Right ventricle myocardium inferior (tissue), 1 donor: ENCODE measurements at regions not wholly inside any gene's neighbourhood (a gene's known extent, or its start where the extent isn't known, plus 50 kb on each side); places are given as distances from the start of the nearest gene placed in this dataset.
"Not testable (repeated sequence)": the region's sequence is repeated elsewhere in the genome, so short reads cannot be mapped to it uniquely, and the experiment has no call there.

ENCODE experiments used
- ATAC-seq: fragments of 200-7000 bp; cut with Tn5 transposase; one replicate; pipeline ENCODE4 v1.9.1; 2020; ENCODE audit warnings: mild to moderate bottlenecking, moderate library complexity
- DNase-seq: peaks from one replicate; pipeline ENCODE4 v3.0.0; 2021; ENCODE audit errors: missing footprints
- intact Hi-C: fragments of 100-400 bp; cut with DNase I; formaldehyde crosslinking; loops from one replicate; pipeline ENCODE4 v1.11.0; 2022
- donor health status: DM: no; HTN: yes; CAD: no; lungs with severe emphysema.

- ATAC-seq (no peak), DNase-seq (no peak)
- intact Hi-C loops, result loop anchor here (10.0 kb wide), 2 partner anchors 53 to 1527 kb away; partner anchors contain the start of genes ABHD17B and C9orf85
These were observed 290.5 kb downstream of the ANXA1 start for GRCh38 chr9:73441890-73442818.

- intact Hi-C loops, result loop anchor here (5.0 to 10.0 kb wide), 3 partner anchors 50 to 1530 kb away; partner anchors contain the start of genes ABHD17B and C9orf85
- DNase-seq (no peak), ATAC-seq (no peak)
These were observed 293.2 kb downstream of the ANXA1 start for GRCh38 chr9:73444821-73445220.

GRCh38 chr9:73445384-73445783, 293.7 kb downstream of the ANXA1 start:
- intact Hi-C loops, result loop anchor here (5.0 to 10.0 kb wide), 3 partner anchors 49 to 1531 kb away; partner anchors contain the start of genes ABHD17B and C9orf85
- ATAC-seq, result peak; percentile 73
- DNase-seq, result not testable (repeated sequence)

DNA sequence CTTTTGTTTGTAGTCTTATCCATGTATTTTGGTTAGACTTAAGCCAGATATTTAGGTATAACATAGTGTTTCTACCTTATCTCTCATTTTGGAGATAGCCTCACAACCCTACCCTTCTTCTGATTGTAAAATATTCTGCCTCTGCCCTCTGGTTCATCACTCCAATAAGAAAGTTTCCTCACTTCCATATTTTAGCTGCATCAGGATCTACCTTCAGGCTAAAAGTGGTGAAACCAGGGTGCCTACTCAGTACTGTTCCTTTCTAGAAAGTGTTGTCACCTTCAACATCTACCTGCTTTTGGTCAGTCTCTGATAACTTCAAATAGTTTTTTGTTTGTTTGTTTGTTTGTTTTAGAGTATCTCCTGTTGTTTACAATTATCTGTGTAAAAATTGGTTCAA, 294.6 kb downstream of the ANXA1 start:
- DNase-seq, result no peak
- intact Hi-C loops, result loop anchor here (5.0 to 10.0 kb wide), 3 partner anchors 48 to 1532 kb away; partner anchors contain the start of genes ABHD17B and C9orf85
- no peak for ATAC-seq

DNA sequence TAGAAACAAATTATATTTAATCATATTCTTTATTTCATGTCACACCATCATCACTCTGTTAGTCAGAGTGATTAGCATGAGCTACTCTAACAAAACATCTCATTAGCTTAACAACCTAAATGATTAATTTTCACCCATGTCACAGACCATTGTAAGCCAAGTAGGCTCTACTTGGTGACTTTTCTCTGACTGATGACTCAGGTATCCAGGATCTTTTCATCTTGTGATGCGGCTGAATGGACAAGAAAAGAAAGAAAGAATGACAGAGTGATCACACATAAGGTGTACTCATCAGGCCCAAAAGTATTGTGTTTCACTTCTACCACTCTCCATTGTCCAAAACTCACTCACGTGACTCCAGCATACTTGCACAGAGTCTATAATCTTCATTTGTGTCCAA, 299.3 kb downstream of the ANXA1 start:
- ATAC-seq, result no peak
- intact Hi-C loops, result no loop called here

DNA sequence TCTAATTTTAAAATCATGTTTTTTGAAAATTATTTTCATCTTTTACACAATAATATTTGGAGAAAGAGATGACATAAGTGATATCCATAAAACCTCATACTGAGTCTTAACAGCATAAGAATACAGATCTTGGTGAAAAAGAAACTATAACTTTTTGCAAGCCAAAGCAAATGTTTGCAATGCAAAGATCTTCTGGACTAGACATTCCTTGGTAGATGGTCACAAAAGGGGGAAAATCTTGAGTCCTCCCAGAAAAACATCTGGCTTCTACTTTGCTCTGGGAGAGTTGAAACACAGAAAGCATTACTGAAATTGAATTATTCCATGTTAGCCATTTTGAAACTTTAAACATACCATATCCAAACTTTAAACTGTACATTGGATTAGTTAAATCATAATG, 308.2 kb downstream of the ANXA1 start:
- DNase-seq (no peak), ATAC-seq (no peak)
- intact Hi-C loops, result no loop called here

More for the DNA sequence above, 299.3 kb downstream of the ANXA1 start:
- DNase-seq, result no peak

GRCh38 chr9:73468716-73469115, 317.1 kb downstream of the ANXA1 start:
- ATAC-seq (no peak), DNase-seq (no peak)
- intact Hi-C loops, result no loop called here

- ATAC-seq (no peak), DNase-seq (no peak)
- intact Hi-C loops, result no loop called here
These were observed 319.1 kb downstream of the ANXA1 start for GRCh38 chr9:73470766-73471165.

DNA sequence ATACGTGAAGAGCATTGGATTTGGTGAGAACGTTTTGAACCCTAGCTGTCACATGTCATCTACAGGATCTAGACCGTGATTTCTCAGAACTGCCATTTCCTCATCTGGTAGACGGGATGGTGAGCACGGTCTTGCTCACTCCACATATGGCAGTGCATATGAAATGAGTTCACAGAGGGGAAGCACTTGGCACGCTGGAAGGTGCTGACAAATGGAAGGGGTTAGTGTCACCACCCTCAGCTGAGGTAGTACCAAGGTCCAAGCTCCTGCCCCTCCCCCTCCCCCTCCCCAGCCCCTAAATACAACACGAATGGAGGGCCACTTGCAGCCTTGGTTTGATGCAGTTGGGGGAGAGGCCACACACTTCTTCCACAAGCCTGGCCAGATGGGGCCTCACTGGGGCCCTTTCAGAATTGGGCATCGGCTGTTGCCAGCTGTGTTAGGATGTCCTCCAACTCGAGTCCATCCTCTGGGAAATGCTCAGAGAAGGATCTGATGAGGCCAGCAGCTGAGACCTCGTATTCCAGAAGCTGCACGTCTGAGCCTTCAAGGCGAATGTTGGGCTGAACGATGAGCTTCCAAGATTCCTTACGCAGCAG, 322.4 kb downstream of the ANXA1 start:
- DNase-seq, result no peak
- intact Hi-C loops, result no loop called here
- no peak for ATAC-seq

- no peak for ATAC-seq
- no peak for DNase-seq
- intact Hi-C loops, result no loop called here
These were observed 323.0 kb downstream of the ANXA1 start for GRCh38 chr9:73474625-73475024.

DNA sequence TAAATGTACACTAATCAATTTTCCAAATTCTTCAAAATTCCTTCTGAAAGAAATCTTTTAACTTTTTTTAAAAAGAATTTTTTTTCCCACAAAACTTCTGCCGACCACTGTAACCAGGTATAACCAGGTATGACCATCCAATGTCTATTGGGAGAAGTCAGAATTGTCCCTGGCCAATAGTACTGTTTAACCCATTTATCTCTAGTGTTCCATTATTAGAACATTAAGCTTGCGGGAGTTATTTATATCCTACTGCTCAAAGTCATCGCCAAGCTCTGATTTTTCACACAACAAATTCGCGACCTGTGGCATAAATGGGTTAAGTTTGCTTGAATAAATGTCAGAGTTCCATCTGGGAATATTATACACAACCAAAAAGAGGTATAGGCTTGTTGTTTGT, 343.2 kb downstream of the ANXA1 start:
- DNase-seq (no peak), ATAC-seq (peak; percentile 69)
- intact Hi-C loops, result loop anchor here (10.0 kb wide), 1 partner anchor 50 kb away; no protein-coding TSS in a partner anchor

DNA sequence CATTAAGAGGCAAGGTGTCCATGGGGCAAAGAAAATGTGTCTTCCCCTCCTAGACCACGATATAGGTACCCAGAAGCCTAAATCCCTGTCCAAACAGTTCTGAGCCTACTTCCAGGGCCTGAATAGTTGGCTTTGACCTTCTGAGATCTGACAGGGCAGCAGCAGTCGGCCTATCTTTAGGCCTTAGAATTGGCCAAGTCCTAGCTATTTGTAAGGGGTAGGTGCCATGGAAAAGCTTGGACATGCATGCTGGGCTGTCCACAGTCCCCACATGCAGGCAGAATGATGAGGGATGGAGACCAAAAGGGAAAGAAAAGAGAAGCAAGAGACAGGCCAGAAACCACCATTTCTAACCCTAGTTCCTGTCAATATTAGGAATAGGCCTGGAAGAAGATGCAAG, 346.1 kb downstream of the ANXA1 start:
- DNase-seq (peak; percentile 40), ATAC-seq (peak; percentile 74)
- intact Hi-C loops, result loop anchor here (10.0 kb wide), 1 partner anchor 53 kb away; no protein-coding TSS in a partner anchor

GRCh38 chr9:73515216-73515615, 363.6 kb downstream of the ANXA1 start:
- DNase-seq, result no peak
- no peak for ATAC-seq
- intact Hi-C loops, result loop anchor here (5.0 kb wide), 1 partner anchor 68 kb away; no protein-coding TSS in a partner anchor

DNA sequence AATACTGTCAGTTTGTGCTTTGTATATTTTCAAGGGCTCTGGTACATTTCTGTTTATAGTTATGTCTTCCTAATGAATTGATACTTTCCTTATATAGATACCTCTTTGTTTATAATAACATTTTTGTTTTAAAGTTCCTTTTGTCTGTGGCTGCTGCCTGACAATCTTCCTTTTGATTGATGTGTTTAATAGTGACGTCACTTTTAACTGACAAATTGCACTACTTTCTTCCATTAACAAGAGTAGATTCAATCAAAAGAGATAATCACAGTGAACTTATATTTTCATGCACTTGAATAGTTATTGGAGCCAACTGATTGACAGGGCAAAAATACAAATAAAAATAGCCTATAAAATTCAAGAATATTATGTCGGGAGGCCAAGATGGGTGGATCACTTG, 371.7 kb downstream of the ANXA1 start:
- DNase-seq (no peak), ATAC-seq (no peak)
- intact Hi-C loops, result no loop called here

- intact Hi-C loops, result no loop called here
- DNase-seq (no peak), ATAC-seq (no peak)
These were observed 373.7 kb downstream of the ANXA1 start for GRCh38 chr9:73525350-73525749.

- intact Hi-C loops, result no loop called here
These were observed 375.9 kb downstream of the ANXA1 start for GRCh38 chr9:73527521-73527920.

GRCh38 chr9:73528926-73529325, 377.3 kb downstream of the ANXA1 start:
- no peak for DNase-seq
- intact Hi-C loops, result no loop called here
- no peak for ATAC-seq

More at GRCh38 chr9:73527521-73527920, 375.9 kb downstream of the ANXA1 start:
- ATAC-seq, result no peak
- no peak for DNase-seq

DNA sequence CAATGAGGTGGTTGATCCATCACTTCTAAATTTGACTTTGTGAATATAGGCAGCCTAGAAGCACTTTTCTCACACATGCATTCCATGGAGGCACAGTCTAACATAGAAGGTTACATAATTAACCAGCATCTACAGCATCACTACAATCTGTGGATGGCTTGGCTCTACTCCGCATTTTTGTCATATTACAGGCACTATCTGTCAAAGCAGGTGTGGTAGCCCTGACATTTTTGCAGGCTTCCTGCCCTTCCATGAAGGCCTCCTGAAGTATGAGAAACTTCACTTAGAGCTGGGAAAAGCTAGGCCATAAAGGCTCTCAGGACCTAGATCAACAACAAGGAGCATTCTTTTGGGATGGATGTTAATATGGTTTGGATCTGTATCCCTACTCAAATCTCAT, 378.0 kb downstream of the ANXA1 start:
- intact Hi-C loops, result no loop called here
- ATAC-seq, result no peak

DNA sequence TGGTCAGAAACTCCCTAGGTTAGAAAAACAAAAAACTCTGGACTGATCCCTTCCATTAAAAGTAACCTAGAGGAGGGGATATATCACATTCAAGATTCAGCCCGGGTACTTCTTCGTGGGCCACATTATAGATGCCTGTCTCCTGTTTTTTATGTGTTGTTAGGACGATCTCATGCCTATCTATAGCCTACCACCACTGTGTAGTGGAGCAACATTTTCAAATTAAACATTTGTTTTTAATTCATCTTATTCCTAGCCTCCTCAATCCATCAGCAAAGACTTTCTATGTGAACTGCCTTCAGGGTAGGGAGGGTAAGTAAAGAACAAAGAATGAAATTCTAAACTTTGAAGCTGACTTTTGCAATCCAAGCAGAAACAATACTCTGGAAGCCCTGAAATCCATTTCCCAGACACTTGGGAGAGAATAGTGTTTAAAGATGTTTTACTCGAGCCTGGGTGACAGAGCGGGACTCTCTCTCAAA, 379.4 kb downstream of the ANXA1 start:
- ATAC-seq (no peak), DNase-seq (no peak)
- intact Hi-C loops, result no loop called here

More for the DNA sequence above, 378.0 kb downstream of the ANXA1 start:
- no peak for DNase-seq
